OCI-LY7 (cell line): ENCODE measurements at regions not wholly inside any gene's neighbourhood (a gene's known extent, or its start where the extent isn't known, plus 50 kb on each side); places are given as distances from the start of the nearest gene placed in this dataset.
A peak's percentile ranks its signal among the peaks of the same experiment; 100 is the strongest.

Experiments used
- BruUV-seq: library from RNA; stranded (reverse); fragments of 400-500 nt; replicated peaks from 2 replicates; lab custom pipeline; 2021; lab: Mats Ljungman, UMichigan
- CTCF ChIA-PET: fragments of 300-600 bp; sonication (Branson Sonifier 250); formaldehyde crosslinking; loops from one replicate; lab custom pipeline; 2022; ENCODE audit warnings: antibody characterized with exemption; ENCODE audit not compliant: unreplicated experiment; lab: Charles Lee
- POLR2A ChIA-PET: fragments of 300-600 bp; sonication (Branson Sonifier 250); formaldehyde crosslinking; loops from one replicate; lab custom pipeline; 2022; ENCODE audit warnings: antibody characterized with exemption; lab: Charles Lee
- DNase-seq: peaks from one replicate; pipeline ENCODE4 v3.0.0-alpha.2; 2015; ENCODE audit warnings: low spot score
- H2AFZ ChIP-seq: fragments of 200-600 bp; sonication (generic), shearing (Covaris generic); 2 replicates; pipeline ENCODE4 v1.6.1; 2014; ENCODE audit warnings: mild to moderate bottlenecking, antibody characterized with exemption, low read length, moderate library complexity
- H3K27ac ChIP-seq: fragments of 200-600 bp; sonication (generic); 2 replicates; pipeline ENCODE4 v1.5.1; 2014; ENCODE audit warnings: mixed run types, low read depth, mild to moderate bottlenecking, moderate library complexity, low read length, inconsistent platforms; ENCODE audit not compliant: poor library complexity, severe bottlenecking
- H3K36me3 ChIP-seq: fragments of 200-600 bp; sonication (generic); 2 replicates; pipeline ENCODE4 v1.6.1; 2014; ENCODE audit warnings: mild to moderate bottlenecking, antibody characterized with exemption, low read length, moderate library complexity, mixed read lengths; ENCODE audit not compliant: insufficient read depth
- H3K4me1 ChIP-seq: fragments of 200-600 bp; sonication (generic); 2 replicates; pipeline ENCODE4 v1.5.1; 2014; ENCODE audit warnings: mild to moderate bottlenecking, low read length; ENCODE audit not compliant: insufficient read depth, poor library complexity, severe bottlenecking
- H3K4me2 ChIP-seq: fragments of 200-600 bp; sonication (generic); 2 replicates; pipeline ENCODE4 v1.6.1; 2014; ENCODE audit warnings: mild to moderate bottlenecking, low read length
- H3K4me3 ChIP-seq: fragments of 200-600 bp; sonication (generic); 2 replicates; pipeline ENCODE4 v1.5.1; 2014; ENCODE audit warnings: mild to moderate bottlenecking, low read depth, low read length; ENCODE audit not compliant: poor library complexity, severe bottlenecking
- H3K79me2 ChIP-seq: fragments of 200-600 bp; sonication (generic); 2 replicates; pipeline ENCODE4 v1.6.1; 2016; ENCODE audit warnings: low read depth, mild to moderate bottlenecking, low read length, moderate library complexity, mixed read lengths; ENCODE audit not compliant: insufficient read depth
- H3K9me2 ChIP-seq: fragments of 200-600 bp; sonication (generic); 2 replicates; pipeline ENCODE4 v1.6.1; 2016; ENCODE audit warnings: mild to moderate bottlenecking, low read length, mixed read lengths; ENCODE audit not compliant: insufficient read depth
- H3K9me3 ChIP-seq: fragments of 200-600 bp; sonication (generic); 2 replicates; pipeline ENCODE4 v1.6.1; 2014; ENCODE audit warnings: mild to moderate bottlenecking, mixed run types, low read length, mixed read lengths
- H4K20me1 ChIP-seq: fragments of 200-600 bp; sonication (generic); 2 replicates; pipeline ENCODE4 v1.6.1; 2014; ENCODE audit warnings: mild to moderate bottlenecking, antibody characterized with exemption, low read length, moderate library complexity, mixed read lengths; ENCODE audit not compliant: insufficient read depth
- CTCF ChIP-seq: fragments of 200-600 bp; sonication (generic); conservative IDR thresholded peaks from 2 replicates; pipeline ENCODE4 v1.5.1; 2014; ENCODE audit warnings: mild to moderate bottlenecking, antibody characterized with exemption, low read length, moderate library complexity, mixed read lengths
- EZH2phosphoT487 ChIP-seq: fragments of 200-600 bp; sonication (generic); IDR thresholded peaks from 2 replicates; pipeline ENCODE4 v1.6.1; 2018; ENCODE audit warnings: low read depth, borderline replicate concordance, mild to moderate bottlenecking, mixed run types, antibody characterized with exemption, low read length, moderate library complexity, mixed read lengths
- intact Hi-C: fragments of 100-400 bp; cut with micrococcal nuclease; formaldehyde crosslinking; loops from one replicate; pipeline ENCODE4 v1.10.0; 2022; ENCODE audit not compliant: unreplicated experiment

DNA sequence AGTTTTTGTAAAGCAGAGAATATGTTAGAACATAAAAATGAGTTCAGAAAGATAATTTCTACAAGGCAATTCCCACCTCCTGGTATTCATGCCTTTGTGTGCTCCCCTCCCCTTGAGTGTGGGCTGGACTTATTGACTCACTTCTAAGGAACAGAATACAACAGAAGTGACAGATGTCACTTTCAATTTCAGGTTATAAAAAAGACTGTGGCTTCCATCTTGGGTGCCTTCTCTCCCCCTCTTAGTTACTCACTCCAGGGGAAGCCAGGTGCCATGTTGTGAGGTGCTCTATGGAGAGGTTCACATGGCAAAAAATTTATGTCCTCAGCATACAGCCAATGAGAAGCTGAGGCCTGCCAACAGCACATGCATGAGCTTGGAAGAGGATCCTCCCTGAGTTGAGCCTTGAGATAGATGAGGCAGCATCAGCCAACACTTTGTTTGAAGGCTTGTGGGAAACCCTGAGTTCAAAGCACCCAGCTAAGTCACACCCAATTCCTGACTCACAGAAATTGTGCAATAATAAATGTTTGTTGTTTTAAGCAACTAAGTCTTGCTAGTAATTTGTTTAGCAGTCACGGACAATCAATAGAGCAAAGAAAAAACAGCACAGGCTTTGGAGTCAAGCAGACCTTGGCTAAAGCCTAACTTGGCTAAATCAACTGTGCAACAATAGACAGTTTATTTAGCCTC lies 73.5 kb upstream of the NGF start:
- no TSS peak for BruUV-seq
- no peaks in the 10 kb centered on the region for H3K79me2 ChIP-seq
- no peaks in the 10 kb centered on the region for H3K9me3 ChIP-seq
- ChIA-PET CTCF (no interaction called here), POLR2A (no interaction called here)
- H3K4me3 ChIP-seq = no peak overlapping the region
- H4K20me1 ChIP-seq = no peaks in the 10 kb centered on the region
- no peaks in the 10 kb centered on the region for H3K36me3 ChIP-seq
- H3K4me1 ChIP-seq = no peaks in the 10 kb centered on the region
- no peaks in the 10 kb centered on the region for H3K9me2 ChIP-seq
- no peak overlapping the region for H3K4me2 ChIP-seq
- peak; percentile 1 for DNase-seq
- TF ChIP-seq EZH2phosphoT487 (no peak), CTCF (no peak)
- intact Hi-C loops = no loop called here
- H3K27ac ChIP-seq = no peak overlapping the region
- H2AFZ ChIP-seq = no peak overlapping the region; the same call in 1 of the 2 replicates

DNA sequence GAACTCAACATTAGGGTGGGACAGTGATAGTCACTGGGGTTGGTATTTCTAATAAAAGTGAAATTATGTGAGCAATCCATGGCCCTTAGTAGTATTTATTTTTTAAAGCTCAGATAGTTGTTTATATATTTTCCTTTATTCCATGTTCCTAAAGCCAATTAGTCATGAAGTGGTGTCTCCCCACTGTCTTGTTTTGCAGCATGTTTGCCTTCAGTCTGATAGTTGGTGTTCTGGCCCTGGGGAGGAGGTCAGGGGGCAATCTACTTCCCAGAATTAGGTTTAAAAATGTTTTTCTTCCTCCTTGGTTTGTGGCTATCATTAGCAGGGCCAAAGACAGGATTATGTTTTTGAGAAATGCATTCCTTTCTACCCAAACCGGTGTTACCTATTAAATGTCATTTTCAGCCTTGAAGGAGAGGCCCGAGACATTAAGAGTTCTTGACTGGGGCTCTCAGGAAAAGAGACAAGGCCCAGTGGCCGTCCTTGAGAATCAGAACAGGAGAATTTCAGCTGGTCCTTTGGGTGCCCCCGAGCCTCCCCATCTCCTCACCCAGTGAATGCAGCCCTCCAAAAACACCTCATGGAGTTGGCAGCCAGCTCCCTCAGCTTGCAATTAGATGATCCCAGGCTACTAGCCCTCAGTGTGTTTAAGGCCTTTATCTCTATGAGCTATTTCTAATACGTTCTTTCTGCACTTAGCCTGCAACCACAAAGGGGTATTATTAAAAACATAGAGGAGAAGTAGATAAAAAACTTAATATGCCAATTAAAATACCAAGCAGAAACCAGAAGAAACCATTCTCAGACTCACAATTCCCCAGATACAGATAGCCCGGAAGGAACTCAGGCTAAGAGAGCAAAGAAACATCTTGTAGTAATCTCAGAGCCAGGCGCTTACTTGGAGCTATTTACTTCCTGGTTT lies 71.3 kb upstream of the NGF start:
- Histone ChIP-seq H3K27ac (no peak overlapping the region), H2AFZ (no peak overlapping the region), H3K9me3 (no peaks in the 10 kb centered on the region), H3K4me1 (no peaks in the 10 kb centered on the region), H3K4me3 (no peak overlapping the region), H4K20me1 (no peaks in the 10 kb centered on the region), H3K79me2 (no peaks in the 10 kb centered on the region), H3K36me3 (no peaks in the 10 kb centered on the region), H3K4me2 (no peak overlapping the region), H3K9me2 (no peaks in the 10 kb centered on the region)
- ChIA-PET POLR2A (interaction anchor here (1.0 to 1.9 kb wide), 2 partner anchors 10 to 12 kb away, joined by 3 to 10 read pairs; no protein-coding TSS in a partner anchor), CTCF (no interaction called here)
- no TSS peak for BruUV-seq
- DNase-seq = no peak
- intact Hi-C loops = no loop called here
- TF ChIP-seq CTCF (no peak), EZH2phosphoT487 (no peak)
